ENCODE measurements at regions not wholly inside any gene's neighbourhood (a gene's known extent, or its start where the extent isn't known, plus 50 kb on each side); places are given as distances from the start of the nearest gene placed in this dataset.

GRCh38 chr4:180120068-180120467 lies 2123.1 kb upstream of the TENM3 start:
- TF ChIP-seq CTCF (IDR thresholded peaks at IDR 0.05): no peak
- no peak for TF ChIP-seq POLR2A (IDR thresholded peaks at IDR 0.05)
